HAP-1 (cell line): ENCODE measurements at regions not wholly inside any gene's neighbourhood (a gene's known extent, or its start where the extent isn't known, plus 50 kb on each side); places are given as distances from the start of the nearest gene placed in this dataset.

Experiments used
- DNase-seq, 2 experiments: peaks; one replicate each; pipeline ENCODE4 v3.0.0-alpha.2; 2016 to 2020; ENCODE audit warnings: low spot score in 2 of 2
- H3K27me3 ChIP-seq: fragments of 250-450 bp; sonication (Bioruptor Pico); 2 replicates; pipeline ENCODE4 v1.5.1; 2020; ENCODE audit warnings: low read depth, mild to moderate bottlenecking, moderate library complexity
- H3K36me3 ChIP-seq: fragments of 250-450 bp; sonication (Bioruptor Pico); replicated peaks from 2 replicates; pipeline ENCODE4 v1.5.1; 2020; ENCODE audit warnings: mild to moderate bottlenecking
- H3K4me1 ChIP-seq: fragments of 250-450 bp; sonication (Bioruptor Pico); 2 replicates; pipeline ENCODE4 v1.5.1; 2020; ENCODE audit warnings: mild to moderate bottlenecking
- H3K4me3 ChIP-seq: fragments of 250-450 bp; sonication (Bioruptor Pico); 2 replicates; pipeline ENCODE4 v1.5.1; 2020; ENCODE audit warnings: mild to moderate bottlenecking, moderate library complexity
- H3K9me3 ChIP-seq: fragments of 250-450 bp; sonication (Bioruptor Pico); 2 replicates; pipeline ENCODE4 v1.5.1; 2020; ENCODE audit warnings: mild to moderate bottlenecking, moderate library complexity
- in situ Hi-C: fragments of 300-500 bp; cut with MboI; formaldehyde crosslinking; loops from 3 replicates; pipeline ENCODE4 v1.14.3; 2020; ENCODE audit warnings: low sequenced_read_pairs, inconsistent platforms, mixed read lengths

- Histone ChIP-seq H3K36me3 (no peaks in the 10 kb centered on the region), H3K27me3 (no peaks in the 10 kb centered on the region), H3K4me1 (no peaks in the 10 kb centered on the region), H3K9me3 (no peaks in the 10 kb centered on the region), H3K4me3 (no peak overlapping the region)
- in situ Hi-C loops, result no loop called here
- no peak for DNase-seq
These were observed 62.7 kb downstream of the SIK1 start for GRCh38 chr21:43364261-43364510.

- Histone ChIP-seq H3K9me3 (no peaks in the 10 kb centered on the region), H3K27me3 (no peaks in the 10 kb centered on the region), H3K36me3 (no peaks in the 10 kb centered on the region), H3K4me1 (no peaks in the 10 kb centered on the region), H3K4me3 (no peak overlapping the region)
- in situ Hi-C loops, result no loop called here
- DNase-seq, result no peak
These were observed 63.2 kb downstream of the SIK1 start for GRCh38 chr21:43363506-43364260.

- Histone ChIP-seq H3K27me3 (no peaks in the 10 kb centered on the region), H3K4me3 (no peak overlapping the region), H3K4me1 (no peaks in the 10 kb centered on the region; the same call in 1 of the 2 replicates), H3K36me3 (no peaks in the 10 kb centered on the region), H3K9me3 (no peaks in the 10 kb centered on the region)
- in situ Hi-C loops, result no loop called here
- DNase-seq, result no peak
These were observed 64.0 kb downstream of the SIK1 start for GRCh38 chr21:43362915-43363314.

GRCh38 chr21:43362321-43362791 lies 64.6 kb downstream of the SIK1 start:
- Histone ChIP-seq H3K4me3 (no peak overlapping the region), H3K9me3 (no peaks in the 10 kb centered on the region), H3K4me1 (peaks cover 5% of the 10 kb centered on the region; the same call in 1 of the 2 replicates), H3K27me3 (no peaks in the 10 kb centered on the region), H3K36me3 (no peaks in the 10 kb centered on the region)
- no peak for DNase-seq
- in situ Hi-C loops, result no loop called here

- H3K4me3 ChIP-seq, result no peak overlapping the region
These were observed 65.2 kb downstream of the SIK1 start for GRCh38 chr21:43361493-43362296.

GRCh38 chr21:43361127-43361492 lies 65.8 kb downstream of the SIK1 start:
- Histone ChIP-seq H3K36me3 (no peaks in the 10 kb centered on the region), H3K9me3 (no peaks in the 10 kb centered on the region), H3K4me1 (peaks cover 5% of the 10 kb centered on the region; the same call in 1 of the 2 replicates), H3K27me3 (no peaks in the 10 kb centered on the region), H3K4me3 (no peak overlapping the region)
- in situ Hi-C loops, result no loop called here
- DNase-seq, result no peak

More at GRCh38 chr21:43361493-43362296, 65.2 kb downstream of the SIK1 start:
- in situ Hi-C loops, result no loop called here
- H3K27me3 ChIP-seq, result no peaks in the 10 kb centered on the region
- H3K36me3 ChIP-seq, result no peaks in the 10 kb centered on the region
- H3K9me3 ChIP-seq, result no peaks in the 10 kb centered on the region
- H3K4me1 ChIP-seq, result peaks cover 5% of the 10 kb centered on the region; the same call in 1 of the 2 replicates
- DNase-seq, result no peak

- in situ Hi-C loops, result no loop called here
- H3K4me1 ChIP-seq, result peaks cover 5% of the 10 kb centered on the region; the same call in 1 of the 2 replicates
- no peak overlapping the region for H3K4me3 ChIP-seq
These were observed 66.3 kb downstream of the SIK1 start for GRCh38 chr21:43360441-43361126.

GRCh38 chr21:43358940-43359822 lies 67.8 kb downstream of the SIK1 start:
- in situ Hi-C loops, result loop anchor here (5.0 kb wide), 1 partner anchor 62 kb away; no protein-coding TSS in a partner anchor
- no peaks in the 10 kb centered on the region for H3K36me3 ChIP-seq
- H3K27me3 ChIP-seq, result no peaks in the 10 kb centered on the region
- peaks cover 5% of the 10 kb centered on the region; the same call in 1 of the 2 replicates for H3K4me1 ChIP-seq
- H3K4me3 ChIP-seq, result no peak overlapping the region
- DNase-seq, result no peak
- no peaks in the 10 kb centered on the region for H3K9me3 ChIP-seq

More at GRCh38 chr21:43360441-43361126, 66.3 kb downstream of the SIK1 start:
- no peaks in the 10 kb centered on the region for H3K36me3 ChIP-seq
- no peak for DNase-seq
- no peaks in the 10 kb centered on the region for H3K27me3 ChIP-seq
- H3K9me3 ChIP-seq, result no peaks in the 10 kb centered on the region

GRCh38 chr21:43357715-43358430 lies 69.1 kb downstream of the SIK1 start:
- peaks cover 5% of the 10 kb centered on the region; the same call in 1 of the 2 replicates for H3K4me1 ChIP-seq
- in situ Hi-C loops, result loop anchor here (5.0 kb wide), 1 partner anchor 61 kb away; no protein-coding TSS in a partner anchor

GRCh38 chr21:43355925-43356289 lies 71.0 kb downstream of the SIK1 start:
- Histone ChIP-seq H3K4me3 (no peak overlapping the region), H3K9me3 (no peaks in the 10 kb centered on the region), H3K4me1 (peaks cover 5% of the 10 kb centered on the region; the same call in 1 of the 2 replicates), H3K36me3 (no peaks in the 10 kb centered on the region), H3K27me3 (no peaks in the 10 kb centered on the region)
- DNase-seq, result no peak
- in situ Hi-C loops, result loop anchor here (5.0 kb wide), 1 partner anchor 59 kb away; no protein-coding TSS in a partner anchor

More at GRCh38 chr21:43357715-43358430, 69.1 kb downstream of the SIK1 start:
- DNase-seq, result peak; percentile 14 to 51
- Histone ChIP-seq H3K4me3 (no peak overlapping the region), H3K27me3 (no peaks in the 10 kb centered on the region), H3K36me3 (no peaks in the 10 kb centered on the region), H3K9me3 (no peaks in the 10 kb centered on the region)

- DNase-seq, result no peak
- H3K4me1 ChIP-seq, result peaks cover 5% of the 10 kb centered on the region; the same call in 1 of the 2 replicates
- no peaks in the 10 kb centered on the region for H3K27me3 ChIP-seq
- H3K9me3 ChIP-seq, result no peaks in the 10 kb centered on the region
- no peaks in the 10 kb centered on the region for H3K36me3 ChIP-seq
- in situ Hi-C loops, result loop anchor here (5.0 kb wide), 1 partner anchor 58 kb away; no protein-coding TSS in a partner anchor
- no peak overlapping the region for H3K4me3 ChIP-seq
These were observed 71.5 kb downstream of the SIK1 start for GRCh38 chr21:43355266-43355924.

- DNase-seq, result no peak
- Histone ChIP-seq H3K4me1 (peaks cover 5% of the 10 kb centered on the region; the same call in 1 of the 2 replicates), H3K9me3 (no peaks in the 10 kb centered on the region), H3K36me3 (no peaks in the 10 kb centered on the region), H3K27me3 (no peaks in the 10 kb centered on the region), H3K4me3 (no peak overlapping the region)
- in situ Hi-C loops, result loop anchor here (5.0 kb wide), 1 partner anchor 57 kb away; no protein-coding TSS in a partner anchor
These were observed 72.3 kb downstream of the SIK1 start for GRCh38 chr21:43354666-43355065.
